ENCODE measurements at regions not wholly inside any gene's neighbourhood (a gene's known extent, or its start where the extent isn't known, plus 50 kb on each side); places are given as distances from the start of the nearest gene placed in this dataset.

GRCh38 chr5:38675443-38675842 is 119.0 kb upstream of the LIFR start:
- TF ChIP-seq POLR2AphosphoS5 (IDR thresholded peaks at IDR 0.05) (no peak), CTCF (IDR thresholded peaks at IDR 0.05) (no peak)
